ENCODE measurements at regions not wholly inside any gene's neighbourhood (a gene's known extent, or its start where the extent isn't known, plus 50 kb on each side); places are given as distances from the start of the nearest gene placed in this dataset.
A peak's percentile ranks its signal among the peaks of the same experiment; 100 is the strongest.

DNA sequence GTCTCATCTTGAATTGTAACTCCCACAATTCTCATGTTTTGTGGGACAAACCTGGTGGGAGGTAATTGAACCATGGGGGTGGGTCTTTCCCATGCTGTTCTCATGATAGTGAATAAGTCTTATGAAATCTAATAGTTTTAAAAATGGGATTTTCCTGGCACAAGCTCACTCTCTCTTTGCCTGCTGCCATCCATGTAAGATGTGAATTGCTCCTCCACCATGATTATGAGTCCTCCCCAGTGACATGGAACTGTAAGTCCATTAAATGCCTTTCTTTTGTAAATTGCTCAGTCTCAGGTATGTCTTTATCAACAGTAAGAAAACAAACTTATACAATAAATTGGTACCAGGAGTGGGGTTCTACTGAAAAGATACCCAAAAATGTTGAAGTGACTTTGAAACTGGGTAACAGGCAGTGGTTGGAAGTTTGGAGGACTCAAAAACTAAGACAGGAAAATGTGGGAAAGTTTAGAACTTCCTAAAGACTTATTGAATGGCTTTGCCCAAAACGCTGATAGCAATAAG is 601.4 kb downstream of the ZEB2 start:
- DNase-seq (ENCODE audit: low spot score): no peak

GRCh38 chr2:143916781-143917180 is 603.1 kb downstream of the ZEB2 start:
- no peak for DNase-seq (ENCODE audit: low spot score)

GRCh38 chr2:143909577-143910353 is 610.2 kb downstream of the ZEB2 start:
- DNase-seq (ENCODE audit: low spot score): no peak

- no peak for DNase-seq (ENCODE audit: low spot score)
Measured at GRCh38 chr2:143908843-143909242, 611.1 kb downstream of the ZEB2 start.

- DNase-seq (ENCODE audit: low spot score): no peak
Measured at GRCh38 chr2:143907801-143908200, 612.1 kb downstream of the ZEB2 start.

GRCh38 chr2:143906850-143907249 is 613.1 kb downstream of the ZEB2 start:
- no peak for DNase-seq (ENCODE audit: low spot score)

DNA sequence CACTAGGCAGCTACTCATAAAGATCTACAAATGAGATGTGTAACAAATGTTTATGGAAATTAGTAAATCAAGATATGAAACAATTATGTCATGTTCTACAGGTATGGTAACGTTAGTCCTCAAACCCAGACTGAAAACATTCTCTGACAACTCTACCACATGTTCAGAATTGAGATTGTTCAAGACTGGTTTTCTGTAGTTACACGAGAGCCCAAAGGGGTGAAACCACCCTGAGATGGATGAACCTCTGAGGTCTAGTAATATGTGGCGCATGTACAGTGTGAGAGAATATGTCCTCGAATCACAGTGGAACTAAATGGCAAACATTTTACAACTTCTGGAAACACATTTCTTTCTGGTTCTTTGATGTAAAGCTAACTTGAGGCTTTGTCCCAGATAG is 614.3 kb downstream of the ZEB2 start:
- no peak for DNase-seq (ENCODE audit: low spot score)

DNA sequence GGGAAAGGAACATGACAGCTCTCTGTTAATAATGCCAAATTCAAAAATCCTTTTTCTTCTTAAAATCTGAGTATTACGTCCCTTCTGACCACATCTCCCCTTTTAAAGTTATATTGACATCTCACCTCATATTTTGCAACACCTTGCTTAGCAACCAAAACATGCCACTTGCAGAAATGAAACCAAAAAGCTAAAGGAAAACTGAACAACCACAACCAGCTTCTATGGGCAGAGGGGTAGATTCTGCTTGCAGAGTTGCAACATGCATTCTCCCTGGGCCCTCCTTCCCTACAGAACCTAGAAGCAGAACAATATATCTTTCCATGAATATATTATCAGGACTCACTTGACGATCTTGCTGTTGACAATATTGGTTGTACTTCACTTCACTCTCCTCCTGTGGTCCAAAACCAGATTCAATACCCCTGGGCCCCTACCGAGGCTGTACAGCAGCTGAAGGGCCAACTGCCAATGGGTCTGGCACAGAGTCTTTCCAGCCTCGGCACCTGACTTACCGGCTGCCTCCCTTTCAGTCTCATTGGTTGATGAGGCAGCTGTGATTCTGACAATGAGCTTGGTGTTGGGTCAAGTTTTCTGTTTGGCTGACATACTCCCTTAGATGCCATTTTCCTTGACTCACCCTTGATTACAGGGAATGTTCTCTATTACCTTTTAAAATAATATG is 616.6 kb downstream of the ZEB2 start:
- DNase-seq (ENCODE audit: low spot score): no peak

GRCh38 chr2:143901185-143901842 is 618.6 kb downstream of the ZEB2 start:
- no peak for DNase-seq (ENCODE audit: low spot score)

GRCh38 chr2:143899987-143900386 is 619.9 kb downstream of the ZEB2 start:
- DNase-seq (ENCODE audit: low spot score): no peak

- DNase-seq (ENCODE audit: low spot score): peak; percentile 9
Measured at GRCh38 chr2:143893371-143893770, 626.5 kb downstream of the ZEB2 start.

- DNase-seq (ENCODE audit: low spot score): no peak
Measured at GRCh38 chr2:143891879-143892308, 628.0 kb downstream of the ZEB2 start.

DNA sequence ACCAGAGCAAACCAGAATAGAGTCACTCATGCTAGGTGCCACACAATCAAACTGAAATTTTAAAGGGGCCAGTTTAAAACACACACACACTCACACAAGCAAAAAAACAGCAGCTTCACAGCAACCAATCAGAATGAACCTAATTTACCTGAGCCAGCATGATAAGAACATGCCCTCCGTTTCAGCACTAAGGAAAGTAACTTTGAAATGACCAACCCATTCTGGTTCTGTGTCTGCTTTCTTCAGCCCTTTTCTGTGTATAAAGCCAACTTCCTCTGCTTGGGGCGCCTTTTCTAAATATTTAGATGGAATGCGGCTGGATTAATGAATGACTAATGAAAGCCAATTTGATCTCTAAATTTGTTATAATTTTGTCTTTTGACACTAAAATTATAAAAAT is 629.1 kb downstream of the ZEB2 start:
- no peak for DNase-seq (ENCODE audit: low spot score)

GRCh38 chr2:143889216-143889615 is 630.7 kb downstream of the ZEB2 start:
- no peak for DNase-seq (ENCODE audit: low spot score)

GRCh38 chr2:143885461-143885860 is 634.5 kb downstream of the ZEB2 start:
- no peak for DNase-seq (ENCODE audit: low spot score)

DNA sequence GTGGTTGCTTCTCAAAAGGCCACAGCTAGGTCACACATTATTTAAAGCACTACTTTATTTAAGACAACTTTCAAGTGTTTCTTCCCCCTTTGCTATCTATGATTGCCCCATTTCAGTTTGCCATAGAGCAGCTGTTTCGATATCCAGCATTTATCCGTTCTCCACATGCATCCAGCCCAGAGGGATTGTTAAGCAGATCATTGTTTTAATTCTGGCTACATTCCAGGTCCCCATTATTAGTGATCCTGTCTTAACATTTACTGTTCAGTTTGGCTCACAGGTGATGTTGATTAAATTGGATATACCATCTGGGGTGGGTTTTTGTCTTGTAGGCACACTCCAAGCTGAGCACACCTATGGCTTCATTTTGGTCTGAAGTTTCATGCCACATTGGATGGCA is 638.7 kb downstream of the ZEB2 start:
- DNase-seq (ENCODE audit: low spot score): no peak

DNA sequence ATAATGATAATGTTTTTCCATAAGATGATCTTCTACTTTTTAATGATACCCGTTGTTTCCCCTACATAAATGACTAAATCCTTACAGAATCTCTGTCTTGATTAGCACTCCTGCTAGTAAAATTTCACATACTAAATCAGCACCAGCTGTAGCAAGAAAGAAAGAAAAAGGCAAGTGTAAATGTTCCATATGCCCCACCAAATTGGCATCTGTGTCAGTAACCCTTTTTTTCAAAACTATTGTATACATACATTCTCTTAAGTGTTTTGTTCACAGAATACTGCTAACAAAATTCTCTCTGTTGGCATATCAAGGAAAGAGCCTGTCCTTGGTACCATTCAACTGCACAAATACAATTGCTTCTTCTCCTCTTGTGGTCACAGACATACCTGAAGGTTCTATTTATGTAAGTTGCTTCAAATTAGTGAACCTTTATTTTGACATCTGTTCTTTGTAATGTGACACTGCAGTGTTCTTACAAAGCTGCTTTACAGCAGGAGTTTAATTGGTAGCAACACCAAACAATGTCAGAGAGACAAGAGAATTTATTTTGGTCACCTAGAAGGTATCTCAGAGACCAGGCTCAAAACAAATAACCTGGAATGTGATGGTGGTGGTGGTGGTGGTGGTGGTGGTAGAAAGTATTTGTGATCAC is 641.9 kb downstream of the ZEB2 start:
- no peak for DNase-seq (ENCODE audit: low spot score)

DNA sequence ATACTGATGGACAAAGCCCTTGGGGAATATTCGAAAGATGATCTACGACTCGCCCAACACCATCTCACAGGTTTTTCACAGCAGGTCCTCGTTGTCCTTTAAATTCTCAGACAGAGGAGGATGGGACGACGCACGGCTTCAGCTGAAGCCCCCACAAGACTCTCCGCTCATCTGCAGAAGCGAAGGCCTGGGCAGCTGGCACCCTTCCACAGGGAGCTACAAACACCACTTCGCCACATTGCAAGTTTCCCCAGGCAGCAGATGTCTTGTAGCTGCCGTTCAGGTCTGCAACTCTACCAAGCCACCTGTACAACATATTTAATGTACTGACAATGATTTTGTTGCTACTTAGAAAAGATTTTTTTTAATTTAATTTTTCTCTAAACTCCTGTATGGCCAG is 642.9 kb downstream of the ZEB2 start:
- no peak for DNase-seq (ENCODE audit: low spot score)

GRCh38 chr2:143875295-143876233 is 644.4 kb downstream of the ZEB2 start:
- DNase-seq (ENCODE audit: low spot score): no peak

DNA sequence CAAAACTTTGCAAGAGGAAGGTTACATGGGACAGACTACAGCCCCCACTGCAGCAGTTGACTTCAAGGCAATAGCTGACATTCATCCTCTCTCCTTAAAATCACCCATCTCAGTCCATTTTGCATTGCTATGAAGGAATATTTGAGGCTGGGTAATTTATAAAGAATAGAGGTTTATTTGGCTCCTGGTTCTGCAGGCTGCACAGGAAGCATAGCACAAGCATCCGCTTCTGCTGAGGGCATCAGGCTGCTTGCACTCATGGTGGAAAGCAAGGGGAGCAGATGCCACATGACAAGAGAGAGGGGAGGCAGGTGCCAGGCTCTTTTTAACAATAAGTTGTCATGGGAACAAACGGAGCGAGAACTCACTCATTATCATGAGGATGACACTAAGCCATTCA is 646.0 kb downstream of the ZEB2 start:
- no peak for DNase-seq (ENCODE audit: low spot score)

GRCh38 chr2:143870696-143871095 is 649.2 kb downstream of the ZEB2 start:
- DNase-seq (ENCODE audit: low spot score): no peak

Measured in cerebellar cortex (tissue), 1 donor.